Esophagus squamous epithelium (tissue), 5 donors: ENCODE measurements at regions not wholly inside any gene's neighbourhood (a gene's known extent, or its start where the extent isn't known, plus 50 kb on each side); places are given as distances from the start of the nearest gene placed in this dataset.

Experiments
- DNase-seq: peaks from one replicate; lab custom pipeline; 2025; lab: John Stamatoyannopoulos, UW
- H3K27ac ChIP-seq, 4 donors: fragments of 200-600 bp; sonication (generic); one replicate each; pipeline ENCODE4 v1.5.1; 2016 to 2019; ENCODE audit warnings: mild to moderate bottlenecking in 1 of 4
- H3K27me3 ChIP-seq, 4 donors: fragments of 200-600 bp; sonication (generic); 1 replicate in 3 of 4; 2 replicates in 1 of 4; pipeline versions ENCODE4 v1.5.1 to v1.6.0; 2017 to 2021; ENCODE audit warnings: antibody characterized with exemption in 1 of 4
- H3K36me3 ChIP-seq, 3 donors: fragments of 200-600 bp; sonication (generic); one replicate each; pipeline ENCODE4 v1.5.1; 2016 to 2019
- H3K4me1 ChIP-seq, 3 donors: fragments of 200-600 bp; sonication (generic); one replicate each; pipeline ENCODE4 v1.5.1; 2017 to 2019
- H3K4me3 ChIP-seq, 4 donors: fragments of 200-600 bp; sonication (generic); 1 replicate in 3 of 4; 2 replicates in 1 of 4; pipeline ENCODE4 v1.5.1; 2016 to 2019; ENCODE audit warnings: mild to moderate bottlenecking in 2 of 4, moderate library complexity in 1 of 4
- H3K9me3 ChIP-seq, 3 donors: fragments of 200-600 bp; sonication (generic); one replicate each; pipeline ENCODE4 v1.5.1; 2016 to 2019
- POLR2A ChIP-seq, 4 donors: fragments of 450-650 bp; IDR thresholded peaks; one replicate each; pipeline ENCODE4 v1.6.1; 2017; ENCODE audit warnings: antibody characterized with exemption in 4 of 4, mild to moderate bottlenecking in 4 of 4, moderate library complexity in 3 of 4
- WGBS, 2 donors: methylation state at CpG; one replicate each; pipeline ENCODE4 v1.1.5; 2018; 5-methylcytosine and 5-hydroxymethylcytosine counted together
- intact Hi-C: fragments of 100-400 bp; cut with DNase I; formaldehyde crosslinking; loops from one replicate; pipeline ENCODE4 v1.15.0; 2022
- TF ChIP-seq, protein P1 (sequence below), 6 experiments: fragments of 450-650 bp in 4 of 6; fragments of 200-600 bp in 2 of 6; sonication (generic) in 2 of 6; IDR thresholded peaks; one replicate each; pipeline ENCODE4 v1.5.1; 2016 to 2019; ENCODE audit warnings: antibody characterized with exemption in 6 of 6, mild to moderate bottlenecking in 4 of 6, moderate library complexity in 4 of 6
- donor health status: DM: yes; HTN: yes; CAD: no.

DNA sequence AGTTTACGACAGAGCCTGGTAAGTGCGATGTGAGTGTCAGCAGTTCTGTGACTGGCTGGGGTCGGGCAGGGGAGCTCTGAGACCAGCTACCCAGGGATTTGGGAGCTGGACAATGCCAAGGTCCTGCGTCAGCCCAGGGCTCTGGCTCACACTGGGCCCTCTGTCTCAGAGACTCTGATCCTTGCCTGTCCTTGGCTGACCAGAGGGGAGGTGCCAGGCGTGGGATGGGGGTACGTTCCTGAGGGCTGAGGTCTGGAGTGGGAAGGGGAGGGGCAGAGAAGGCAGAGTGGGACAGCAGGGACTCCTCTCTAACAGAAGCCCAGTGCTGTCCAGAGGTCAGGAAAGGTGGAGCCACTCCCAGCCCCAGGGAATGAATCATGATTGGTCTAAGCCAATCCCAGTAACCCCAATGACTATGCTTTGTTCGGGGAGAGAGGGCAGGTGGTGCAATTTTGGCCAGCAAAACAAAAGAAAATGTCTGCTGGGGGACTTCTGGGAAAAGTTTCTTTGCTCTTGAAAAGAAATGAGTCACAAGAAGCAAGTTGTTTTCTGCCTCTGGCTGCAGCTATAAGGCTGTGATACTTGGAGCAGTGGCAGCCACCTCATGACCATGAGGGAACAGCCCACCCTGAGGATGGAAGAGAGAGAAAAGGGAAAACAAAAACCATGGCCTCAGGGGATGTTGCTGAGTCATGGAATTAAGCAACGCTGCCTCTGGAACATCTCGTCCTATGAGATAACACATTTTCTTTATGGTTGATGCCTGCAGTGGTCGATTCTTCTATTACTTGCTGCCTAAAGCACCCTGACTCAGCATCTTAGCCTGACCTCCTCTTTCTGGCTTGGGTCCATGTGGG is 108.3 kb downstream of the CHST1 start:
- DNase-seq: no peak
- 42 to 49% methylated on average over 5 to 8 of the region's 10 CpGs for WGBS, 2 donors
- intact Hi-C loops: no loop called here
- no peak overlapping the region for H3K4me3 ChIP-seq
- no peak overlapping the region for H3K27ac ChIP-seq
- peaks cover 0 to 16% (median 0%) of the 10 kb centered on the region in 3 donors for H3K4me1 ChIP-seq
- H3K36me3 ChIP-seq: no peaks in the 10 kb centered on the region
- H3K27me3 ChIP-seq: no peaks in the 10 kb centered on the region
- H3K9me3 ChIP-seq: no peaks in the 10 kb centered on the region
- TF ChIP-seq POLR2A (IDR thresholded peaks at IDR 0.05): no peak
- TF ChIP-seq, protein P1, sequence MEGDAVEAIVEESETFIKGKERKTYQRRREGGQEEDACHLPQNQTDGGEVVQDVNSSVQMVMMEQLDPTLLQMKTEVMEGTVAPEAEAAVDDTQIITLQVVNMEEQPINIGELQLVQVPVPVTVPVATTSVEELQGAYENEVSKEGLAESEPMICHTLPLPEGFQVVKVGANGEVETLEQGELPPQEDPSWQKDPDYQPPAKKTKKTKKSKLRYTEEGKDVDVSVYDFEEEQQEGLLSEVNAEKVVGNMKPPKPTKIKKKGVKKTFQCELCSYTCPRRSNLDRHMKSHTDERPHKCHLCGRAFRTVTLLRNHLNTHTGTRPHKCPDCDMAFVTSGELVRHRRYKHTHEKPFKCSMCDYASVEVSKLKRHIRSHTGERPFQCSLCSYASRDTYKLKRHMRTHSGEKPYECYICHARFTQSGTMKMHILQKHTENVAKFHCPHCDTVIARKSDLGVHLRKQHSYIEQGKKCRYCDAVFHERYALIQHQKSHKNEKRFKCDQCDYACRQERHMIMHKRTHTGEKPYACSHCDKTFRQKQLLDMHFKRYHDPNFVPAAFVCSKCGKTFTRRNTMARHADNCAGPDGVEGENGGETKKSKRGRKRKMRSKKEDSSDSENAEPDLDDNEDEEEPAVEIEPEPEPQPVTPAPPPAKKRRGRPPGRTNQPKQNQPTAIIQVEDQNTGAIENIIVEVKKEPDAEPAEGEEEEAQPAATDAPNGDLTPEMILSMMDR (IDR thresholded peaks at IDR 0.05): no peak

DNA sequence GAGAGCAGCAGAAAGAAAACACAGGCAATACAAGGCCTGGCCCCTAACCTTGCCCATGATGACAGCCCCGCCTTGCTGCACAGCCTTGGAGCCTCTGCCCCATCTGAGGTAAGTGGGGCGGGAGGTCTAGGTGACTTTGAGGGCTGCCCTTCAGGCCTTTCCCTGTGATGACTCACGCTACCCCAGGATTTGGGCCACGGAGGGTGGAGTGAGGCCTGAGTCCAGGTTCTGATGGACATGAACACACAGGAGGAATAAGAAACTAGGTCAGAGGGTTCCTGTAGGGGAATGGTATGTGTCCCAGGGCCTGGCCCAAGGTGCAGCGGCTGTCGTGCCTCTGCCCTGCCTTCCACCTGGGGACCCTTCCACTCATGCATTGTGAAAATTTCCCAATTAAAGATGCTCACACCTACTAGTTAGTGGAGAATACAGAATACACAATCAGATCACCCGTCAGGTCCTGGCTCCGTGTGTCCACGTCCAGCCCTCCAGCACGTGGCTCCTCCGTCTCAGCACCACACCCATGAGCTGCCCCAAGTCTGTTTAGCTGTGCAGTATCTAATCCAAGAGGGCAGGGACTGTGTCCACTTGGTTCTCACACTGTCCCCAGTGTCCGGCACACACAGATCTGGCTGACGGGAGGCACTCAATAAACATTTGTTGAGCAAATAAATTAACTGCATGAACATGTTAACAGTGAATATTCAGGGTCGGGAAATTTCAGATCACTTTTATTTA is 111.0 kb downstream of the CHST1 start:
- no peak for DNase-seq

DNA sequence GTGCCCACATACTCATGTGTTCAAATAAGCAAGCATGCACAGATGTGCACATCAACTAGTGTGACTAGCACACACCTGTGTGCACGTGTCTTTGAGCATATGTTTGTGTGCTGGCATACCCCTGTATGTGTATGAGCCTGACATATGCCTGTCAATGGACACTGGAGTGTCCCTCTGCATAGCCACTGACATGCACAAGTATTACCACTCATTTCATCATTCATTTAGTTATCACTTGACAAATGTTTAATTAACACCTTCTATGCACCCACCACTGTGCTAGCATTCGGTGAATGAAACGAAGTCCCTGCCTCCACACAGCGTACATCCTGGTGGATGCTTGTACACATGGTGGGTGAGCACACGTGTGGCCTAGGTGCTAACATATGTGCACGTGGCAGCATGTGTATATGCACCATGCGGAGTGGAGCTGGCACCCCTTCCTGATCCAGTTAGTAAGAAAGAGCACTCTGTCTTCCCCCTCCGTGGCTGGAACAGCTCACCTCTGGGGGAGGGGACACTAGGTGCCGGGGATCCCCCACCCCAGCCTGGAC is 112.0 kb downstream of the CHST1 start:
- H3K4me3 ChIP-seq: no peak overlapping the region
- 80 to 84% methylated on average over 5 to 8 of the region's 9 CpGs for WGBS, 2 donors
- no peaks in the 10 kb centered on the region for H3K27me3 ChIP-seq
- TF ChIP-seq, protein P1 (IDR thresholded peaks at IDR 0.05): no peak
- TF ChIP-seq POLR2A (IDR thresholded peaks at IDR 0.05): no peak
- DNase-seq: no peak
- no peak overlapping the region for H3K27ac ChIP-seq
- H3K36me3 ChIP-seq: no peaks in the 10 kb centered on the region
- no peaks in the 10 kb centered on the region for H3K9me3 ChIP-seq
- intact Hi-C loops: no loop called here
- H3K4me1 ChIP-seq: no peaks in the 10 kb centered on the region

More for the DNA sequence above, 111.0 kb downstream of the CHST1 start:
- TF ChIP-seq, protein P1 (IDR thresholded peaks at IDR 0.05): no peak
- TF ChIP-seq POLR2A (IDR thresholded peaks at IDR 0.05): no peak
- intact Hi-C loops: no loop called here
- Histone ChIP-seq H3K36me3 (no peaks in the 10 kb centered on the region), H3K4me3 (no peak overlapping the region), H3K27me3 (no peaks in the 10 kb centered on the region), H3K27ac (no peak overlapping the region), H3K9me3 (no peaks in the 10 kb centered on the region), H3K4me1 (no peaks in the 10 kb centered on the region)
- 56 to 63% methylated on average over 10 of the region's 14 CpGs for WGBS, 2 donors

DNA sequence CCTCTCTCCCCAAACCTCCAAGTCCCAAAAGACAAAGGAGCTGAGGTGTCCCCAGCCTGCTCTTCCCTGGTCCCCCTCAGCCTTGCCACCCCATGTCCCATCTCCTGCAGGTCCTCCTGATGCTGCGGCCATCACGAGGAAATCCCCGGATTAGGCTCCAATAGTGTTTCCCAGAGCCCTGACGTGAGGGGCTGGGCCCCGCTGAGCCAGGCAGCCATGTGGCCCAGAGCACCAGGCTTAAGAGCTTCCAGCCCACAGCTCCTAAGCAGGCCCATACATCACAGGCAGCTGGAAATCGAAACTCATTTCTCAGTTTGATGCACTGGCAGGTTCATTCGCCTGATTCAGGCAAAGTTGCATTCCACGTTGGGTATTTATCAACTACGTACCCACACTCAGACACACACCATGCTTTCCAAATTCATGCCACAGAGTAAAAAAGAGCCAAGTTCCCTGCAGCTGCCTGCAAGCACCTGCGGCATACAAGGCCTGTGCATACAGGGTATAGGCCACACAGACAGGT is 114.2 kb downstream of the CHST1 start:
- Histone ChIP-seq H3K4me1 (no peaks in the 10 kb centered on the region), H3K9me3 (no peaks in the 10 kb centered on the region), H3K36me3 (no peaks in the 10 kb centered on the region), H3K4me3 (no peak overlapping the region), H3K27ac (no peak overlapping the region), H3K27me3 (peaks cover 0 to 10% (median 0%) of the 10 kb centered on the region in 4 donors)
- WGBS, 2 donors: 69 to 83% methylated on average over 7 to 9 of the region's 10 CpGs
- TF ChIP-seq POLR2A (IDR thresholded peaks at IDR 0.05): no peak
- TF ChIP-seq, protein P1 (IDR thresholded peaks at IDR 0.05): no peak
- intact Hi-C loops: no loop called here
- DNase-seq: no peak
